ENCODE measurements at regions not wholly inside any gene's neighbourhood (a gene's known extent, or its start where the extent isn't known, plus 50 kb on each side); places are given as distances from the start of the nearest gene placed in this dataset.
"Not testable (repeated sequence)": the region's sequence is repeated elsewhere in the genome, so short reads cannot be mapped to it uniquely, and the experiment has no call there.

DNA sequence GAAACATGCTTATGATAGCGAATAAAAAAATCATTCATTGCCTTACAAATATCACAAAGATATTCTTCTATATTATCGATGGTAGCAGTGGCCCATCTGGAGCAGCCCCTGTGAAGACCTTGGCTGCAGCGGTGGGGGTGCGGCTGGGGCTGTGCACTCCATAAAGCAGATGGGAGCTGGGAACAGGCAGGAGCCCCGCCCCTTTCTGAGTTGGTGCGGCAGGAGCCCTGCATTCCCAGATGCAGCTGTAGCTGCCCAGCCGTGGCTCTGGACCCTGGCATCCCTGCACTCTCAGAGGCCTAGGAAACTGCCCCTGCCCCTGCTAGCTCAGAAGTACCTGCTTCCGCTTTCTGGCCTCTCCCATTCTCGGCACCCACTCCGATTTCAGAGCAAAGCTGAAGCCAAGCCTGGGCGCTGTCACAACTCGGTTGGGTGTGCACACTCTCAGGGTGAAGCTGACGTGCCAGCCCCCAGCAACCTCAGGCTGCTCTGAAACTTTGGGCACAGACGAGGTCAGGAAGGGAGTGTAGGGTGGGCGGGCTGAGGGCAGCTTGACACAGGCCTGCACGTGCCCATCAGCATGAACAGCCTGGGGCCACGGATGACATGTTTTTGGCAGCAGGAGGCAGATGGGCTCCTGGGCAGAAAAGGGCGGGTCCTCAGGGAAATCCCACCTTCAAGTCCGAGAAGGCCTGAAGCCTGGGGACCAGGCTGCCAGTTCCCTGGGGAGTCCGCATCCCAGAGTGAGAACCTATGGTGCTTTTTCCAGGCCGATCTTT lies 1440.8 kb upstream of the ACO1 start:
- DNase-seq: no peak

GRCh38 chr9:30944225-30944569 lies 1440.2 kb upstream of the ACO1 start:
- no peak for DNase-seq

- DNase-seq: no peak
These were observed 1439.6 kb upstream of the ACO1 start for GRCh38 chr9:30944741-30945280.

DNA sequence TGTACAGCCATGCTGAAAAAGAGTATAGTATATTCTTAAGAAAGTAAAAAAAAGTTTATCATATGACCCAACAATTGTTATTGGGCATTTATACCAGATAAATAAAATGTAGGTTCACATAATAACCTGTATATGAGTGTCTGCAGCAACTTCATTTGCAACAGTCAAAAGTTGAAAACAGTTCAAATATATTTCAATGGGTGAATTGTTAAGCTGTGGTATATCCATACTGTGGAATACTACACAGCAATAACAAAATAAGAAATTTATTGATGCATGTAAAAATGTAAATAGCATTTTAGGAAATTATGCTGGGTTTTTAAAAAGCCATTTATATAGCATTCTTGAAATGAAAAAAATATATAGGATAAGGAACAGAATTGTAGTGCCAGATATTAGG lies 1420.1 kb upstream of the ACO1 start:
- DNase-seq: no peak

GRCh38 chr9:30967476-30967875 lies 1417.0 kb upstream of the ACO1 start:
- DNase-seq: no peak

DNA sequence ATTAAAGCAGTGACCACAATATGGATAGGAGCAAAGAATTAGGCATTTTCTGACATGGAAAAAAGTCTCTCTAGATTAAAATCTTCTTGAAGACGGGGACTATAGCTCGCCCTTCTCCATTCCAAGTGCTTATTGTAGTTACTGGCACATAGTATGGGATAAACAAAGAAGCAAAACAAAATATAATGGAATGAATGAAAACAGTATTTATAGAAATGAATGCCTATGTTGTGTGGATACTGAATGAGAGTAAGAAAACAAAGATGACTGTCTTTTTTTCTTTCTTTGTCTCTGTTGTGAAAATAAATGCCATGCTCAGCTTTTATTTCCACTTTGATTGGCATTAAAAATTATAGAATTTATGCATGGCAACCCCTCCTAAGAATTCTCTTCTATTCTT lies 1414.3 kb upstream of the ACO1 start:
- no peak for DNase-seq

GRCh38 chr9:30970812-30971211 lies 1413.6 kb upstream of the ACO1 start:
- DNase-seq: no peak

GRCh38 chr9:30972654-30973053 lies 1411.8 kb upstream of the ACO1 start:
- no peak for DNase-seq

GRCh38 chr9:30977965-30978364 lies 1406.5 kb upstream of the ACO1 start:
- DNase-seq: no peak

DNA sequence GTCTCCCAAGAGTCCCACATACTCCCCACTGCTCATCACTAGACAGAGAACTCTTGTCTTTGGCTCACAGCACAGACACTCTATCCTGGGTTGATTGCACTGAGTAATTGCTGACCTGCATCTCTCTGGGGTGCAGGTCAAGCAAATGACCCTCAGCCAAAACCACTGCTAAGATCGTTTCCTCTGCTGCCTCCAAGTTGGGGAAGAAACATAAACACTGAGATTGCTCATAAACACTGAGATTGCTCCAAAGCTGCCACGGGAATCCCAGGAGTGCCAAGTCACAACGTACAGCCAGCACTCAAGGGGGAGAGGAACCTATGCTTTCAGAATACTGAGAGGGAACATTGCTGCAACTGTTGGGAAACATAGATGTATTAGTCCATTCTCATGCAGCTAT lies 1402.1 kb upstream of the ACO1 start:
- no peak for DNase-seq

GRCh38 chr9:30995956-30996738 lies 1388.3 kb upstream of the ACO1 start:
- DNase-seq: no peak

- no peak for DNase-seq
These were observed 1387.7 kb upstream of the ACO1 start for GRCh38 chr9:30996761-30997160.

DNA sequence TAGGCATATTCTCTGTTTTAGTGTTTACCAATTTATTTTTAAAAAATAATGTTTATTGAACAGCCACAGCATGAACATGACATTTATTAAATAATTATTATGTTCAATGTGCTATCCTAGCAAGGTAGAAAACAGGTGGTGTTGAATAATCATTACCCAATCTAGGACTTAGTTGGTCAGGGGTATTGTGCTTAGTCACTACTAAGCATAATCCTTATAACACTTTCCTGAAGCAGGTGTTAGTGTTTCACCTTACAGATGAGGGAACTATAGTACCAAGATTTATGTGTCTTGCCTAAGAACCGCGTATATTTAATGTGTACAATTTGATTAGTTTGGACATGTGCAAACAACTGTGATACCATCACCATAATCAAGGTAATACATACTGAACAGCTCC lies 1387.2 kb upstream of the ACO1 start:
- DNase-seq: no peak

DNA sequence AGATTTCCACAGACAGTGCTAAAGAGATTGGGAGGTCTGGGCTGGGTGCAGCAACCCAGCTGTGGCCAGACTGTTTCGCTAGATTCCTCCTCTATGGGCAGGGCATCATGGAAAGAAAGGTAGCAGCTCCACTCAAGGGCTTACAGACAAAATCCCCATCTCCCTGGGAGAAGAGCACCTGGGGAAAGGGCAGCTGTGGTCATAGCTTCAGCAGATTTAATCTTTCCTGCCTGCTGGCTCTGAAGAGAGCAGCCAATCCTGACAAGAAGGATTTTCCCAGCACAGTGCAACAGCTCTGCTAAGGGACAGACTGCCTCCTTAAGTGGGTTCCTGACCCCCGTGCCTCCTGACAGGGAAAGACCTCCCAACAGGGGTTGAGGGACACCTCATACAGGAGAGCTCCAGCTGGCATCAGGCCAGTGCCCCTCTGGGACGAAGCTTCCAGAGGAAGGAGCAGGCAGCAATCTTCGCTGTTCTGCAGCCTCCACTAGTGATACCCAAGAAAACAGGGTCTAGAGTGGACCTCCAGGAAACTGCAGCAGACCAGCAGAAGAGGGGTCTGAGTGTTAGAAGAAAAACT lies 1379.3 kb upstream of the ACO1 start:
- DNase-seq: no peak

DNA sequence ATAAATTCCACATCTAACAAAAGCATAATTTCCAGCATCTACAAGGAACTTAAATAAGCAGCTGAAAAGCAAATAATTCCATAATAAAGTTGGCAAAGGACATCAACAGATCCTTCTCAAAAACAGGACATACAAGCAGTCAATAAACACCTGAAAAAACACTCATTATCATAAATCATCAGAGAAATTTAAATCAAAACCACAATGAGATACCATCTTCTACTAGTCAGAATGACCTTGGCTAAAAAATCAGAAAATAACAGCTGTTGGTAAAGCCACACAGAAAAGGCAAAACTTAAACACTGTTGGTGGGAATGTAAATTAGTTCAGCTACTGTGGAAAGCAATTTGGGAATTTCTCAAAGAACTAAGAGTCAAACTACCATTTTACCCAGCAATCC lies 1371.1 kb upstream of the ACO1 start:
- DNase-seq: no peak

DNA sequence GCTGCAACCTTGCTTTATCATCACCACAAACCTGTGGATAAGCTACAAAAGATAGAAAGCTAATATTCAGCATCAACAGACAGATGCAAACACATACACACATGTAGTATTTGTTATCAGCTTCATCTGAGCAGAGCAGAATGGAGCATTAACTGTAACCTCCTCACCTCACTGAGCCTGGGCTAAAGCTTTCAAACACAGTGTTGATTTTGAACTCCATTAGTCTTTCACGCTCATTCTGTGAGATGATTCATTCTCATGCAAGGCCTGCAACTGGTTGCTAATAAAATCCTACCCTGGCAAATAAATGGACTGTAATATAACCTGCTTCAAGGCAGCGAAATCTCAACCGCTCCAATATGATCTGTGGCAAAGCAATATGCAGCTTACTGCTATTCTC lies 1360.6 kb upstream of the ACO1 start:
- no peak for DNase-seq

DNA sequence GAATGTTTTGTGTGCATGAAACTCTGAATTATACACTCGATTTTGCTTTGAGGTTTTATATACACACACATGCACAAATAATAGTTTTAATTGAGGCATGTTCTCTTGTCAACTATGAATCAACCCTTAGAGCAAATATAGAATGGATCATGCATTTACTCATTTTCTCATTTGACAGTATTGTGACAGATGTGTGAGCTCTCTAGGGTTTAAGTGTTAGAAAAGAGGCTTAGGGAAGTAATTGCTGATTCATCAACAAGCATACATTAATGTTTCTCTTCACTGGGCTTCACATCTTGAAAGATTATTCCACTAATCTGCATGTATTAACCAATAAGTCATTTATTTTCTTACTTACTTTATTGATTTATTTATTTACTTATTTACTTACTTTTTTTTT lies 1356.8 kb upstream of the ACO1 start:
- no peak for DNase-seq

GRCh38 chr9:31028137-31028536 lies 1356.3 kb upstream of the ACO1 start:
- DNase-seq: no peak

GRCh38 chr9:31030741-31031202 lies 1353.7 kb upstream of the ACO1 start:
- no peak for DNase-seq

GRCh38 chr9:31032206-31032605 lies 1352.2 kb upstream of the ACO1 start:
- no peak for DNase-seq

GRCh38 chr9:31034311-31034710 lies 1350.1 kb upstream of the ACO1 start:
- no peak for DNase-seq

GRCh38 chr9:31040564-31040963 lies 1343.9 kb upstream of the ACO1 start:
- no peak for DNase-seq

GRCh38 chr9:31045810-31046209 lies 1338.6 kb upstream of the ACO1 start:
- no peak for DNase-seq

DNA sequence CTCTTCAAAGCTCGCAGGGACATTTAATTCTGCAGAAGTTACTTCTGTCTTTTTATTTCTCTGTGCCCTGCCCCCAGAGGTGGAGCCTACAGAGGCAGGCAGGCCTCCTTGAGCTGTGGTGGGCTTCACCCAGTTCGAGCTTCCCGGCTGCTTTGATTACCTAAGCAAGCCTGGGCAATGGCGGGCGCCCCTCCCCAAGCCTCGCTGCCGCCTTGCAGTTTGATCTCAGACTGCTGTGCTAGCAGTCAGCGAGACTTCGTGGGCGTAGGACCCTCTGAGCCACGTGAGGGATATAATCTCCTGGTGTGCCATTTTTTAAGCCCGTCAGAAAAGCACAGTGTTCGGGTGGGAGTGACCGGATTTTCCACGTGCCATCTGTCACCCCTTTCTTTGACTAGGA lies 1322.9 kb upstream of the ACO1 start:
- not testable (repeated sequence) for DNase-seq

Measured in GOT3 (cell line).